Neural progenitor cell (in vitro differentiated cells): ENCODE measurements at regions not wholly inside any gene's neighbourhood (a gene's known extent, or its start where the extent isn't known, plus 50 kb on each side); places are given as distances from the start of the nearest gene placed in this dataset.
A peak's percentile ranks its signal among the peaks of the same experiment; 100 is the strongest.

Source experiments
- DNase-seq: peaks from one replicate; pipeline ENCODE4 v3.0.0-alpha.2; 2016; ENCODE audit warnings: low spot score
- H2AFZ ChIP-seq: fragments of 200-600 bp; sonication (generic); replicated peaks from 2 replicates; pipeline ENCODE4 v1.6.1; 2016; ENCODE audit warnings: antibody characterized with exemption
- H3F3A ChIP-seq: fragments of 200-600 bp; sonication (generic); 2 replicates; pipeline ENCODE4 v1.6.1; 2016; ENCODE audit warnings: antibody characterized with exemption, low read depth
- H3K27ac ChIP-seq: fragments of 200-600 bp; sonication (generic); 2 replicates; pipeline ENCODE4 v1.5.1; 2016; ENCODE audit warnings: mild to moderate bottlenecking
- H3K27me3 ChIP-seq: fragments of 200-600 bp; sonication (generic); 2 replicates; pipeline ENCODE4 v1.6.1; 2016; ENCODE audit warnings: mild to moderate bottlenecking, moderate library complexity
- H3K36me3 ChIP-seq: fragments of 200-600 bp; sonication (generic); 2 replicates; pipeline ENCODE4 v1.5.1; 2016
- H3K4me1 ChIP-seq: fragments of 200-600 bp; sonication (generic); 2 replicates; pipeline ENCODE4 v1.6.1; 2016; ENCODE audit warnings: mixed run types
- H3K4me2 ChIP-seq: fragments of 200-600 bp; sonication (generic); 2 replicates; pipeline ENCODE4 v1.6.1; 2016
- H3K4me3 ChIP-seq: fragments of 200-600 bp; sonication (generic); 2 replicates; pipeline ENCODE4 v1.5.1; 2016
- H3K79me2 ChIP-seq: fragments of 200-600 bp; sonication (generic); 2 replicates; pipeline ENCODE4 v1.6.1; 2016; ENCODE audit warnings: low read depth
- H3K9ac ChIP-seq: fragments of 200-600 bp; sonication (generic); 2 replicates; pipeline ENCODE4 v1.6.1; 2016
- H3K9me3 ChIP-seq: fragments of 200-600 bp; sonication (generic); 2 replicates; pipeline ENCODE4 v1.5.1; 2016; ENCODE audit warnings: low read depth
- H4K20me1 ChIP-seq: fragments of 200-600 bp; sonication (generic); 2 replicates; pipeline ENCODE4 v1.6.1; 2016; ENCODE audit warnings: low read depth
- H3K27ac Mint-ChIP-seq: 3 replicates; pipeline ENCODE4 v1.8.0; 2021; ENCODE audit warnings: mixed read lengths
- H3K27me3 Mint-ChIP-seq: 2 replicates; pipeline ENCODE4 v1.8.0; 2022; ENCODE audit warnings: low read depth, mild to moderate bottlenecking, inconsistent platforms, moderate library complexity, mixed read lengths; ENCODE audit not compliant: insufficient read depth
- H3K36me3 Mint-ChIP-seq: 3 replicates; pipeline ENCODE4 v1.8.0; 2021; ENCODE audit warnings: mixed read lengths
- H3K4me1 Mint-ChIP-seq: 3 replicates; pipeline ENCODE4 v1.8.0; 2021; ENCODE audit warnings: mixed read lengths
- H3K4me3 Mint-ChIP-seq: 3 replicates; pipeline ENCODE4 v1.8.0; 2021; ENCODE audit warnings: mild to moderate bottlenecking, moderate library complexity, mixed read lengths
- H3K9me3 Mint-ChIP-seq: 3 replicates; pipeline ENCODE4 v1.8.0; 2020; ENCODE audit warnings: mixed read lengths
- EZH2 ChIP-seq: fragments of 200-600 bp; sonication (generic); IDR thresholded peaks from 2 replicates; pipeline ENCODE4 v1.6.1; 2017; ENCODE audit warnings: antibody characterized with exemption, mild to moderate bottlenecking, moderate library complexity
- EZH2phosphoT487 ChIP-seq: fragments of 200-600 bp; sonication (generic); IDR thresholded peaks from 2 replicates; pipeline ENCODE4 v1.6.1; 2017; ENCODE audit warnings: antibody characterized with exemption
- TF ChIP-seq, protein P1 (sequence below): fragments of 200-600 bp; sonication (generic); IDR thresholded peaks from 2 replicates; pipeline ENCODE4 v1.5.1; 2017; ENCODE audit warnings: antibody characterized with exemption, mild to moderate bottlenecking

DNA sequence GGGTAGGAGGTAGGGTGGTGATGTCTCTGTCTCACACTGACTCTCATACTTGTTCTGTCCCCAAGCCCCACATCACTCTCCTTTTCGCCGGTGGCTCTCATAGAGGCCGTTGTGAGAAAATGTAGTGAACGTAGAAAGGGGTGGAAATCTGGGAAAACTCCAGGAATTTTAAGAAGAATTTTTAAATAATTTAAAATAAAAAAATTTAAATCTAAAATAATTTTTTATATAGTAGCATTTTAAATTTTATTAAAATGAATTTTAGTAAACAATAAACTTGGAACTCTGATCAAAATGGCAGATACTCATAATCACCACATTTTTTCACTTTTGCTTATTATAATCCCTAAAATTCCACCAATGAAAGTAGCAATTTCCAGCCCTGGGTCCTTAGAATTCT is 473.6 kb upstream of the ZFHX3 start:
- Histone ChIP-seq H3F3A (no peaks in the 10 kb centered on the region), H3K27ac (no peak overlapping the region), H3K9ac (no peak overlapping the region), H3K9me3 (no peaks in the 10 kb centered on the region), H3K4me2 (no peak overlapping the region), H3K27me3 (no peaks in the 10 kb centered on the region), H3K36me3 (no peaks in the 10 kb centered on the region), H3K79me2 (no peaks in the 10 kb centered on the region), H2AFZ (no peak overlapping the region), H3K4me3 (no peak overlapping the region), H3K4me1 (no peaks in the 10 kb centered on the region), H4K20me1 (no peaks in the 10 kb centered on the region)
- H3K4me1 Mint-ChIP-seq = no peaks in the 10 kb centered on the region
- no peak overlapping the region for H3K4me3 Mint-ChIP-seq
- DNase-seq = no peak
- TF ChIP-seq EZH2phosphoT487 (no peak), EZH2 (no peak)
- TF ChIP-seq, protein P1, sequence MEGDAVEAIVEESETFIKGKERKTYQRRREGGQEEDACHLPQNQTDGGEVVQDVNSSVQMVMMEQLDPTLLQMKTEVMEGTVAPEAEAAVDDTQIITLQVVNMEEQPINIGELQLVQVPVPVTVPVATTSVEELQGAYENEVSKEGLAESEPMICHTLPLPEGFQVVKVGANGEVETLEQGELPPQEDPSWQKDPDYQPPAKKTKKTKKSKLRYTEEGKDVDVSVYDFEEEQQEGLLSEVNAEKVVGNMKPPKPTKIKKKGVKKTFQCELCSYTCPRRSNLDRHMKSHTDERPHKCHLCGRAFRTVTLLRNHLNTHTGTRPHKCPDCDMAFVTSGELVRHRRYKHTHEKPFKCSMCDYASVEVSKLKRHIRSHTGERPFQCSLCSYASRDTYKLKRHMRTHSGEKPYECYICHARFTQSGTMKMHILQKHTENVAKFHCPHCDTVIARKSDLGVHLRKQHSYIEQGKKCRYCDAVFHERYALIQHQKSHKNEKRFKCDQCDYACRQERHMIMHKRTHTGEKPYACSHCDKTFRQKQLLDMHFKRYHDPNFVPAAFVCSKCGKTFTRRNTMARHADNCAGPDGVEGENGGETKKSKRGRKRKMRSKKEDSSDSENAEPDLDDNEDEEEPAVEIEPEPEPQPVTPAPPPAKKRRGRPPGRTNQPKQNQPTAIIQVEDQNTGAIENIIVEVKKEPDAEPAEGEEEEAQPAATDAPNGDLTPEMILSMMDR = no peak
- H3K9me3 Mint-ChIP-seq = peaks cover 12% of the 10 kb centered on the region
- H3K27ac Mint-ChIP-seq = no peak overlapping the region
- no peaks in the 10 kb centered on the region for H3K36me3 Mint-ChIP-seq
- H3K27me3 Mint-ChIP-seq = no peaks in the 10 kb centered on the region

DNA sequence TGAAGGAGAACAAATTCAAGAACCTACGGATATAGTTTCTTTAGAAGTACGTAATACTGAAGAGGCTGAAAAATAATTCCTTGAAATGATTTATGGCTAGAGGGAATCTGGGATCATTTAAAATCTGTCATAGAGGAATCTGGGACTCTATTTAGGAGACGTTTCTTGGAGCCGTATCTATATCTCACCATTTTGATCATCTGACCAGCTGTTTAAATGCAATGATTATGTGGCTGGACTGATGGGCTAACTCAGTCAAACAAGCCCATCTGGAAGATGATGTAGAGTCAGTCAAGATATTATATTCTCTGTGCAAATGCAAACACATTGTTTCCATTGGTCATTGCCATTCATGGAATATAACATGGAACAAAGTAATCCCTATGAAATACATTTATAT is 467.7 kb upstream of the ZFHX3 start:
- Mint-ChIP-seq H3K27me3 (peaks cover 3% of the 10 kb centered on the region), H3K4me3 (no peak overlapping the region), H3K9me3 (peaks cover 6% of the 10 kb centered on the region), H3K27ac (no peak overlapping the region), H3K4me1 (peaks cover 4% of the 10 kb centered on the region), H3K36me3 (no peaks in the 10 kb centered on the region)
- H3K79me2 ChIP-seq = no peaks in the 10 kb centered on the region
- H3K9me3 ChIP-seq = no peaks in the 10 kb centered on the region
- no peak overlapping the region for H3K4me2 ChIP-seq
- H3F3A ChIP-seq = no peaks in the 10 kb centered on the region
- no peak overlapping the region for H3K27ac ChIP-seq
- no peak for TF ChIP-seq EZH2
- TF ChIP-seq, protein P1 = no peak
- no peak for TF ChIP-seq EZH2phosphoT487
- H2AFZ ChIP-seq = no peak overlapping the region
- no peaks in the 10 kb centered on the region for H3K36me3 ChIP-seq
- H3K4me1 ChIP-seq = no peaks in the 10 kb centered on the region
- no peaks in the 10 kb centered on the region for H3K27me3 ChIP-seq
- H3K9ac ChIP-seq = no peak overlapping the region
- DNase-seq = no peak
- H3K4me3 ChIP-seq = no peak overlapping the region
- H4K20me1 ChIP-seq = no peaks in the 10 kb centered on the region

- DNase-seq = no peak
- H3K9me3 ChIP-seq = no peaks in the 10 kb centered on the region
- no peak overlapping the region for H3K9ac ChIP-seq
- no peaks in the 10 kb centered on the region for H3K27me3 ChIP-seq
- TF ChIP-seq EZH2 (no peak), EZH2phosphoT487 (no peak)
- no peaks in the 10 kb centered on the region for H3F3A ChIP-seq
- peaks cover 3% of the 10 kb centered on the region for H3K27me3 Mint-ChIP-seq
- H3K4me2 ChIP-seq = no peak overlapping the region
- no peak overlapping the region for H3K4me3 Mint-ChIP-seq
- H3K79me2 ChIP-seq = no peaks in the 10 kb centered on the region
- peaks cover 10% of the 10 kb centered on the region for H3K4me1 ChIP-seq
- H3K9me3 Mint-ChIP-seq = no peaks in the 10 kb centered on the region
- H3K4me3 ChIP-seq = no peak overlapping the region
- peaks cover 14% of the 10 kb centered on the region for H3K4me1 Mint-ChIP-seq
- no peaks in the 10 kb centered on the region for H3K36me3 Mint-ChIP-seq
- H2AFZ ChIP-seq = no peak overlapping the region
- no peak overlapping the region for H3K27ac ChIP-seq
- H3K27ac Mint-ChIP-seq = no peak overlapping the region
- H3K36me3 ChIP-seq = no peaks in the 10 kb centered on the region
- H4K20me1 ChIP-seq = no peaks in the 10 kb centered on the region
These were observed 462.9 kb upstream of the ZFHX3 start for GRCh38 chr16:73510852-73511251.

DNA sequence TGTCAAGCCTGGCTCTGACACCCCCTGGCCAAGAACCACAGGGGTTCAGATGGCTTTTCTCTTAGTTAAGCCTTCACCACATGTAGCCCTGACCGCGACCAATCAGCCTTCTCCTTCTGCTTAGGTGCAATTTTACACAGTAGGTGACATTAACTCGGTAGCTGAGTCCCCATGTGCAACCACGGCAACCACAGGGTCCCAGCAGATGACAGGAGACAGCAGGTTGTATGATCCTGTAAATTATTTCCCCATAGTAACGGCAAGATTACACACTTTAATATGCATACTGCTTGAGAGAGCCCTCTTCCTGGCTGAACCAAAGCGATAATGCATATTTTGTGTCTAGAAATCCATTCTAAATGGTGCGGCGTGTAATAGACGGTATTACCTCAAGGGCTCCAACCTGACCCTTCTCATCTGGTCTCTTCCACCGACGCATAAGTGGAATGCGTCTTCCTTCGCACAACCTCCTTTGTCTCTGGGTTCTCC is 458.7 kb upstream of the ZFHX3 start:
- Mint-ChIP-seq H3K4me1 (peaks cover 30% of the 10 kb centered on the region), H3K4me3 (peak overlapping the region; percentile 8), H3K27ac (peak overlapping the region; percentile 43), H3K36me3 (no peaks in the 10 kb centered on the region), H3K27me3 (peaks cover 2% of the 10 kb centered on the region), H3K9me3 (no peaks in the 10 kb centered on the region)
- no peaks in the 10 kb centered on the region for H3K36me3 ChIP-seq
- H3K27ac ChIP-seq = no peak overlapping the region
- no peaks in the 10 kb centered on the region for H4K20me1 ChIP-seq
- no peaks in the 10 kb centered on the region for H3K9me3 ChIP-seq
- no peaks in the 10 kb centered on the region for H3K27me3 ChIP-seq
- peak; percentile 11 for DNase-seq
- H3K79me2 ChIP-seq = no peaks in the 10 kb centered on the region
- peaks cover 16% of the 10 kb centered on the region for H3K4me1 ChIP-seq
- no peak overlapping the region for H2AFZ ChIP-seq
- no peaks in the 10 kb centered on the region for H3F3A ChIP-seq
- TF ChIP-seq, protein P1 = no peak
- TF ChIP-seq EZH2 (no peak), EZH2phosphoT487 (no peak)
- H3K4me3 ChIP-seq = no peak overlapping the region
- H3K9ac ChIP-seq = no peak overlapping the region
- H3K4me2 ChIP-seq = no peak overlapping the region
